T-helper 1 cell treated with Interleukin-12 subunit alpha and Interleukin-12 subunit beta and Interleukin-4 antibody, amounts not matched to agents 30 μg/mL and 1 μg/mL, for 36 hours (primary cell): ENCODE measurements at regions not wholly inside any gene's neighbourhood (a gene's known extent, or its start where the extent isn't known, plus 50 kb on each side); places are given as distances from the start of the nearest gene placed in this dataset.

ENCODE experiments used
- H3K27ac Mint-ChIP-seq: one replicate; pipeline ENCODE4 v1.8.0; 2021; ENCODE audit warnings: mild to moderate bottlenecking, mixed read lengths
- H3K27me3 Mint-ChIP-seq: one replicate; pipeline ENCODE4 v1.8.0; 2021; ENCODE audit warnings: low read depth, mixed read lengths
- H3K36me3 Mint-ChIP-seq: one replicate; pipeline ENCODE4 v1.8.0; 2021; ENCODE audit warnings: low read depth, mixed read lengths
- H3K4me1 Mint-ChIP-seq: one replicate; pipeline ENCODE4 v1.8.0; 2021; ENCODE audit warnings: low read depth, mixed read lengths
- H3K4me3 Mint-ChIP-seq: one replicate; pipeline ENCODE4 v1.8.0; 2021; ENCODE audit warnings: mild to moderate bottlenecking, moderate library complexity, mixed read lengths
- H3K9me3 Mint-ChIP-seq: one replicate; pipeline ENCODE4 v1.8.0; 2021; ENCODE audit warnings: mixed read lengths

DNA sequence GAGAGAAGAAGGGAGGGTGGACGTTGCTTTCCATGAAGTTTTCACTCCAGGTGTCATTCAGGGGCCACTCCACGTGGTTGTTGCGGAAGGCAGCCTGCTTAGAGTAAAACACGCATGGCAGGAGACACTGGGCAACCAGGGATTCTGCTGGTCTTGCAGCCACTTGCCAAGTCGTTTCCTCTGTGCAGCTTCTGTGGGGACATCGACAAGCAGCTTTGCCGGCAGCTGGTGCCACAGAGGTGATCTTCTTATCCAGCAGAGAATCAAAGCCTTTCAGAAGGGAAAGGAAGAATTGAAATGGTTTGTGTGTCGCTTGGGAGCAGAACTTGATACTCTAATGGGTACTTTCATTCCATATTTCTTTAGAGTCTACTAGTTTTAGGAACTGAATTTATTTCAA, 867.1 kb upstream of the TENM3 start:
- no peak overlapping the region for H3K27ac Mint-ChIP-seq

GRCh38 chr4:181388061-181388460, 855.1 kb upstream of the TENM3 start:
- Mint-ChIP-seq H3K4me3 (no peak overlapping the region), H3K9me3 (no peaks in the 10 kb centered on the region), H3K36me3 (no peaks in the 10 kb centered on the region), H3K27ac (no peak overlapping the region), H3K27me3 (no peaks in the 10 kb centered on the region), H3K4me1 (no peaks in the 10 kb centered on the region)

More for the DNA sequence above, 867.1 kb upstream of the TENM3 start:
- no peaks in the 10 kb centered on the region for H3K9me3 Mint-ChIP-seq
- no peaks in the 10 kb centered on the region for H3K36me3 Mint-ChIP-seq
- no peaks in the 10 kb centered on the region for H3K27me3 Mint-ChIP-seq
- no peaks in the 10 kb centered on the region for H3K4me1 Mint-ChIP-seq
- no peak overlapping the region for H3K4me3 Mint-ChIP-seq

DNA sequence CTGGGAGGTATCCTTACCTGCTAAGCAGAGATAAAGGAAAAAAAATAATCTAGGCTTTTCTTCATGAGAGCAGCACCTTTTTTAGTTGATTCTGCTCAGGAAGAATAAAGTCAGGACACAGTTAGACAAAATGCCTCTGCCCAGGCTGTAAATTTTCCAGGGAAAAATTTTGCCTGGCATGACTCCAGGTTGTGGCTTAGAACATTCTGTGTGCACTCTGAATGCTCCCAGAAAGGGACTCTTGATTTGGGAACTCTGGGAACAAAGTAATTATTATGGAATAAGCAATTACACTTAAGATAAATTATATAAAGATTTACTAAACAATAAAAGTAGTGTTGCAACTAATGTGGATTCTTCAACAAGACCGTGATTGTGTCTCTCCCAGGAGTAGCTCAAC, 826.2 kb upstream of the TENM3 start:
- H3K27ac Mint-ChIP-seq = no peak overlapping the region
- peaks cover 10% of the 10 kb centered on the region for H3K9me3 Mint-ChIP-seq
- H3K4me3 Mint-ChIP-seq = no peak overlapping the region
- no peaks in the 10 kb centered on the region for H3K36me3 Mint-ChIP-seq
- H3K27me3 Mint-ChIP-seq = no peaks in the 10 kb centered on the region
- H3K4me1 Mint-ChIP-seq = no peaks in the 10 kb centered on the region

GRCh38 chr4:181418496-181418895, 824.7 kb upstream of the TENM3 start:
- H3K27ac Mint-ChIP-seq = no peak overlapping the region
- H3K4me3 Mint-ChIP-seq = no peak overlapping the region
- peaks cover 16% of the 10 kb centered on the region for H3K9me3 Mint-ChIP-seq
- H3K4me1 Mint-ChIP-seq = no peaks in the 10 kb centered on the region
- H3K36me3 Mint-ChIP-seq = no peaks in the 10 kb centered on the region
- no peaks in the 10 kb centered on the region for H3K27me3 Mint-ChIP-seq

DNA sequence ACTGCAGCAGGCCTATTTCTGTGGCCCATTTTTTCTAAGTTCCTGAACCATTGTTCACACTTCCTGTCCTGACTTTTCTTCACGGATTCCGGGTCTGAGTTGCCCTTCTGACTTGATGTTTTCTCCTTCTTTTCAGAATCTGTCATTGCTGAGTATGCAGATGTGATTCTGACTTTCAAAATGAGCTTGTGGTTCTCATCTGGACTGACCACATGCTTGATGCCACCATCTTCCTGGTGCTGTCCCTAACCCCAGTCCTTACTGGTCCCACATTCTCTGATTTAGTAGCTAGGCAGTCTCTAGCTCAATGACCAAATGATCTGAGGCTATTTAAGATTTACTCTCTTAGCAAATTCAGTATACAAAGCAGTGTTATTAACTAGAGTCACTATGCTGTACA, 822.3 kb upstream of the TENM3 start:
- Mint-ChIP-seq H3K27ac (no peak overlapping the region), H3K27me3 (no peaks in the 10 kb centered on the region), H3K4me3 (no peak overlapping the region), H3K9me3 (peaks cover 10% of the 10 kb centered on the region), H3K36me3 (no peaks in the 10 kb centered on the region), H3K4me1 (no peaks in the 10 kb centered on the region)

DNA sequence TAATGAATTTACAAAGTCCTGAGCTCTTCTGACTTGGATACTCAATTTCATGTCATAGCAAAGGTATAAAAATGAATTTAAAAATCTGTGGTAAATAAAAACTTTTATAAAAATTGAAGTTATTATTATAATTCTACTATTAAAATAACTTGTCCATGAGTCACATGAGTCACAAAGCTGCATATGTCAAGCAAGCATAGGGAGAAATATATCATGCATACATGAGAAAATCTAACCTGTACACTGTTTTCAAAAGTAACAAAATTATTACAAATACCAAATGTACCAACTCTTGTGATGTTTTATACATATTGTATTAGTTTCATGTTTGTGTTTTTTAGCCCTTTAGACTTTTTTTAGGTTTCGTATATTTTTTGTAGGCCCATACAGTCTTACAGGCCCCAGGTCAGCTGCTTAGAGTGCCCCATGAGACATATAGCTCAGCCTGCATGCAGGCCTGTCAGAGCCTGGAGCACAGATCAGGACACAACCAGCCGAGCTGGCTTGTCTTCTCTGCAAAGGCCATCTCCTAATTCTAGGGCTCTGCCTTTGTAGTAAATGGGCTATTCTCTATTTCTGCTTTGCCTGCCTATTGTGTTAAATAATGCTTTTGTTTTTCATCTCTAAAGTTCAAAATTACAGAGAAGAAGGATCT, 818.7 kb upstream of the TENM3 start:
- Mint-ChIP-seq H3K4me1 (no peaks in the 10 kb centered on the region), H3K27me3 (no peaks in the 10 kb centered on the region), H3K9me3 (peaks cover 6% of the 10 kb centered on the region), H3K36me3 (no peaks in the 10 kb centered on the region), H3K4me3 (no peak overlapping the region), H3K27ac (no peak overlapping the region)

DNA sequence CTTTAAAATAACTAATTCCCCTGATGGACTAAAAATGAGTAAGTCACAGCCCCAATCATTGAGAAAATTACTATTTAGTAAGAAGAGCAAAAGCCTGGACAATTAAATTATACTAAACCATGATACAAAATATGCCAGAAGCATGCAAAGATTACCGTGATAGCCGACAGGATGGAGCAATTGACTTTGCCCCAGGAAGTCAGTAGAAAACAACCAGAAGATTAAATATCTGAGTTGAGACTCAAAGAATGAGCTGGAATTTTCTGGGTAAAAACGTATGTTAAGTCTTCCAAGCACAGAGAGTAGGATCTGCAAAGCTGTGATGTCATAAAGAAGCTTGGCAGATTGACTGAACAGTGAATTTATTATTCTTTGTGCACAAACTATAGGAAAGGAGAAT, 816.1 kb upstream of the TENM3 start:
- Mint-ChIP-seq H3K9me3 (peaks cover 6% of the 10 kb centered on the region), H3K4me3 (no peak overlapping the region), H3K36me3 (no peaks in the 10 kb centered on the region), H3K27ac (no peak overlapping the region), H3K4me1 (no peaks in the 10 kb centered on the region), H3K27me3 (no peaks in the 10 kb centered on the region)

DNA sequence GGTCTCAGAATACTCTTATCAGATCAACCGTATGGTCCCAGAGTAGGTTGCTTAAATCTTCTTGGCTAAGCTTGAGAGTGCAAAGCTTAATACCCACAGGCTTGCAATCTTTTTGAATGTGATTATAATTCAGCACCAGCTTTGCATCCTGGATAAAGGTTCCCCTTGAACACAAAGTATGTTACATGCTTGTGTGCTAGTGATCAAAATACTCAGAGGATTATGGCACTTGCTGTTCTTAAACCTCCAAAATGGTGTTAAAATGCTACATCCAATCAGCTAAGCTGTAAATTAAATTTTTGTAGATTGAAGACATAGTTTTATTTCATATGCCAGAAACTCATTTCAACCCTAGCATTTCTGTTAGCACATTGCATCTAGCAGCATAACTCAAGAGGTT, 812.2 kb upstream of the TENM3 start:
- H3K4me3 Mint-ChIP-seq = no peak overlapping the region
- no peaks in the 10 kb centered on the region for H3K9me3 Mint-ChIP-seq
- no peaks in the 10 kb centered on the region for H3K27me3 Mint-ChIP-seq
- no peak overlapping the region for H3K27ac Mint-ChIP-seq
- H3K4me1 Mint-ChIP-seq = no peaks in the 10 kb centered on the region
- no peaks in the 10 kb centered on the region for H3K36me3 Mint-ChIP-seq

DNA sequence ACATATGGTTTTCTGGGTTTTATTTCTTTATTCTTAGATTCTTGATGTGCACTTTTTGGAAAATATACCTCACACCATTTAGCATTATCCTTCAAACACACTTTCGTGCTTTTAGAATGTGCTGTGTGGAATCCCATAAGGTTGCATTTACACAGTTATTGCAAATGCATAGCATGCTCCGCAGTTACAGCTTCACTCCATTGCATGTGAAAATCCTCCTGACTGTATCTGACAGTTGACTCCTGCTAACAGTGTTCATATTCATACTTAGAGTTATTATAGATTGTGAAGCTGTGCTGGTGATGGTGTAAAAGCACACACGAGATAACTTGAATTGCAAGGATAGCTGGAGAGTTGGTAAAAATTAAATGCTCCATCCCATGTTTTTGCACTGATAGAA, 811.5 kb upstream of the TENM3 start:
- Mint-ChIP-seq H3K4me3 (no peak overlapping the region), H3K27ac (no peak overlapping the region), H3K4me1 (no peaks in the 10 kb centered on the region), H3K9me3 (no peaks in the 10 kb centered on the region), H3K27me3 (no peaks in the 10 kb centered on the region), H3K36me3 (no peaks in the 10 kb centered on the region)

- Mint-ChIP-seq H3K27ac (no peak overlapping the region), H3K9me3 (peaks cover 2% of the 10 kb centered on the region)
These were observed 810.9 kb upstream of the TENM3 start for GRCh38 chr4:181432335-181432734.

DNA sequence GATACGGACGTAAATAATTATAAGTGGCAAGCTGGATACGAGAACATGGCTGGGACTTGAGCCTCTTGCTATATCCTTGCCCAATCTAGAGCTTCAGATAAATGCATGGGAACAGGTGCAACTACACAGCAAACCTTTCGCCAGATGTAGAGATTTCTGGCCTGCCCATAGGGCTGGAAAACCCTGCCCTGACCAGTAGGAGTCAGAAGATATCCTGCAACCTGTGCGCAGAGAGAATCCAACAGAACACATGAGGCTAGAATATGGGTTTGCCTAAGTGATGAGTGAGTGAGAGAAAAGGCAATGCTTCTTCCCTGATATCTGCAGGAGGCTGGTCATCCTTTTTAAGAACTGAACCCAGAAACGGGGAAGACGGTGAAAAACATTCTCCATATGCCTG, 805.3 kb upstream of the TENM3 start:
- H3K27me3 Mint-ChIP-seq = no peaks in the 10 kb centered on the region
- H3K27ac Mint-ChIP-seq = no peak overlapping the region
- H3K4me1 Mint-ChIP-seq = no peaks in the 10 kb centered on the region
- no peak overlapping the region for H3K4me3 Mint-ChIP-seq
- peaks cover 6% of the 10 kb centered on the region for H3K9me3 Mint-ChIP-seq
- no peaks in the 10 kb centered on the region for H3K36me3 Mint-ChIP-seq

More at GRCh38 chr4:181432335-181432734, 810.9 kb upstream of the TENM3 start:
- H3K36me3 Mint-ChIP-seq = no peaks in the 10 kb centered on the region
- H3K4me1 Mint-ChIP-seq = no peaks in the 10 kb centered on the region
- no peaks in the 10 kb centered on the region for H3K27me3 Mint-ChIP-seq
- no peak overlapping the region for H3K4me3 Mint-ChIP-seq

DNA sequence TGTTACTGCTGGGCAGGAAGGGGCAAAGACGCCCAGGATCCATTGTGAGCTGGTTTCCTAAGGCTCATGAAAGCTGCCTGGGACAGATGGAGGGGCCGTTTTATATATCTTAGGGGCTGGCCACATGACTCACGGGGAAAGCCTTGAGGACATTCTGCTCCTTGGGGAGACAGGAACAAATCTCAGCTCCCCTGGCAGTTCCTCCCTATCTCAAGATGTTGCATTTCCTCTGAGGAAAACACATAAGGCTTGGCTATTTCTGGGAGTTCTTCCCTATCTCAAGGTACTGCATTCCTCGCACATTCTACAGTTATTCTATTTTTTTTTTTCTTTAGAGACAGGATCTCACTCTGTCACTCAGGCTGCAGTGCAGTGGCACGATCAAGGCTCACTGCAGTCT, 804.6 kb upstream of the TENM3 start:
- no peaks in the 10 kb centered on the region for H3K27me3 Mint-ChIP-seq
- H3K36me3 Mint-ChIP-seq = no peaks in the 10 kb centered on the region
- H3K4me1 Mint-ChIP-seq = no peaks in the 10 kb centered on the region
- no peak overlapping the region for H3K27ac Mint-ChIP-seq
- no peak overlapping the region for H3K4me3 Mint-ChIP-seq
- H3K9me3 Mint-ChIP-seq = peaks cover 6% of the 10 kb centered on the region

GRCh38 chr4:181443021-181443420, 800.2 kb upstream of the TENM3 start:
- no peaks in the 10 kb centered on the region for H3K36me3 Mint-ChIP-seq
- H3K4me1 Mint-ChIP-seq = no peaks in the 10 kb centered on the region
- H3K4me3 Mint-ChIP-seq = no peak overlapping the region
- H3K27ac Mint-ChIP-seq = no peak overlapping the region
- no peaks in the 10 kb centered on the region for H3K9me3 Mint-ChIP-seq
- no peaks in the 10 kb centered on the region for H3K27me3 Mint-ChIP-seq

DNA sequence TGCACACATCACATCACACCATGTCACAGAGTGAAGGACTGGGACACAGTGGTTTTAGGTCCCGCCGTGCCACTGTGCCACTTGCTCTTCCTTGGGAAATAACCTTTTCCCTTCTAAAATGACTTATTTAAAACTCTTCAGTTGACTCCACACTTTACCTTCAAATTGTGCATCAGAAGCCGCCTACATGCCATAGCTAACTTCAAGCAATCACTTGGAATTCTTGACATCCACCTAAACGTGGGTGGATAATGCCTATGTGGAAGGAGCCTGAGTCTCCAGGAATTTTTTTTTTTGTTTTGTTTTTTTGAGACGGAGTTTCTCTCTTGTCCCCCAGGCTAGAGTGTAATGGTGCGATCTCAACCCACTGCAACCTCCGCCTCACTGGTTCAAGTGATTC, 777.4 kb upstream of the TENM3 start:
- Mint-ChIP-seq H3K9me3 (peaks cover 8% of the 10 kb centered on the region), H3K4me1 (no peaks in the 10 kb centered on the region), H3K4me3 (no peak overlapping the region), H3K27ac (no peak overlapping the region), H3K27me3 (no peaks in the 10 kb centered on the region), H3K36me3 (no peaks in the 10 kb centered on the region)

GRCh38 chr4:181468451-181468850, 774.8 kb upstream of the TENM3 start:
- Mint-ChIP-seq H3K27me3 (no peaks in the 10 kb centered on the region), H3K27ac (no peak overlapping the region), H3K4me3 (no peak overlapping the region), H3K4me1 (no peaks in the 10 kb centered on the region), H3K36me3 (no peaks in the 10 kb centered on the region), H3K9me3 (no peaks in the 10 kb centered on the region)

- Mint-ChIP-seq H3K4me1 (no peaks in the 10 kb centered on the region), H3K4me3 (no peak overlapping the region), H3K27ac (no peak overlapping the region), H3K27me3 (no peaks in the 10 kb centered on the region), H3K36me3 (no peaks in the 10 kb centered on the region), H3K9me3 (no peaks in the 10 kb centered on the region)
These were observed 772.9 kb upstream of the TENM3 start for GRCh38 chr4:181470306-181470705.
